ENCODE measurements at regions not wholly inside any gene's neighbourhood (a gene's known extent, or its start where the extent isn't known, plus 50 kb on each side); places are given as distances from the start of the nearest gene placed in this dataset.

DNA sequence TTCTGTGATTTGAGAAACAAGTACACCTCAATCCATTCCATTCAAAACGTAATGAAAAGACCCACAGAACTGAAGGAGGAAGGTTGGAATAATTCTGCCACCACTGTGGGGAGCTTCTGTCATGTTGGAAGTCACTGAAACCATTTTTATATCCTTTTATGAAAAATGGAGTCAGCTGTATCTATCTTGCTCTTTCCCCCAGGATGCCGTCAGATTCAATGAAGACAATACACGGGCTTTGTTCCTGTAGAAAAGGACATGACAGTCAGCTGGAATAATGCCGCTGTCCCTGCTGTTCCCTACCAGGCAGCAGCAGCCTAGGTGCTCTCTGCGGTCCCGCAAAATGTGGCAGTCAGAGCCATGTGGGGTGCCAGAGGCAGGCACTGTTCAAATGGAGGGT is 52.5 kb upstream of the APCDD1 start:
- no peak for DNase-seq

DNA sequence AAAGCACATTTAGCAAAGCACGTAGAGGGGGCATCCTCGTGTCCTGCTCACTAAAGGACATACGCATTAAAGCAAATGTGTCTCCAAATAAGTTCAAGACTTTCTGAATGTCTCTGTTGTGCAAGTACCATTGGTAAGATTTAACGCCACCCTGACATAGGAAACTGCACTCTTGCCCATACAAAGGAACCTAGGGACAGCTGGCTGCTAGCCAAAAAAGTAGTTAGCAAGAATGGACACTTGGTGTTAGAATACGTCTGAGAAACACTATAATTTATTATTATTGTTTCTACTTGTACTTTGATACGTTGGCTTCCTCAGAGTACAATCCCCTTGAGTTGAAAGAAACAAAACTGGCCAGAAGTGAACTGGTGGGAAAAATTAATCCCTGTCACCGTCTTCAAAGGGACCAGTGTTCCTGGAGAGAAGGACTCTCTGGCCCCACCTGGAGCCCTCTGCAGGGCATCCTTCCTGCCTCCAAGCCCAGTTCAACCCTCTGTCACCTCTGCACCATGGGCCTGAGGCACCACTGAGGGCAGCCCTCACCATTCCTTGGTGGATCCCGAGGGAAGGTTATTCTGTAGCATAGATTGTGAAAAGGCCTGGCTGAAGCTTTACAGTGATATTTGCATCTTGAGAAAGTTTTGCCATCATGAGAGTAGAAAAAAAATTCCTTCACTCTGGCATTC is 51.4 kb upstream of the APCDD1 start:
- DNase-seq: no peak

- no peak for DNase-seq
Measured at GRCh38 chr18:10403708-10404107, 50.7 kb upstream of the APCDD1 start.

GRCh38 chr18:10404168-10404567 is 50.3 kb upstream of the APCDD1 start:
- DNase-seq: no peak

All from NCI-H1092 treated with DMSO at 0.1 percent for 48 hours (cell line).